Activated CD4-positive, CD25-positive, alpha-beta regulatory T cell (primary cell): ENCODE measurements at regions not wholly inside any gene's neighbourhood (a gene's known extent, or its start where the extent isn't known, plus 50 kb on each side); places are given as distances from the start of the nearest gene placed in this dataset.
"Not testable (repeated sequence)": the region's sequence is repeated elsewhere in the genome, so short reads cannot be mapped to it uniquely, and the experiment has no call there.

Source experiments
- DNase-seq, 4 experiments: peaks; one replicate each; lab custom pipeline; 2025; lab: John Stamatoyannopoulos, UW

GRCh38 chr18:28771849-28772248 is 594.9 kb upstream of the CDH2 start:
- DNase-seq = no peak

DNA sequence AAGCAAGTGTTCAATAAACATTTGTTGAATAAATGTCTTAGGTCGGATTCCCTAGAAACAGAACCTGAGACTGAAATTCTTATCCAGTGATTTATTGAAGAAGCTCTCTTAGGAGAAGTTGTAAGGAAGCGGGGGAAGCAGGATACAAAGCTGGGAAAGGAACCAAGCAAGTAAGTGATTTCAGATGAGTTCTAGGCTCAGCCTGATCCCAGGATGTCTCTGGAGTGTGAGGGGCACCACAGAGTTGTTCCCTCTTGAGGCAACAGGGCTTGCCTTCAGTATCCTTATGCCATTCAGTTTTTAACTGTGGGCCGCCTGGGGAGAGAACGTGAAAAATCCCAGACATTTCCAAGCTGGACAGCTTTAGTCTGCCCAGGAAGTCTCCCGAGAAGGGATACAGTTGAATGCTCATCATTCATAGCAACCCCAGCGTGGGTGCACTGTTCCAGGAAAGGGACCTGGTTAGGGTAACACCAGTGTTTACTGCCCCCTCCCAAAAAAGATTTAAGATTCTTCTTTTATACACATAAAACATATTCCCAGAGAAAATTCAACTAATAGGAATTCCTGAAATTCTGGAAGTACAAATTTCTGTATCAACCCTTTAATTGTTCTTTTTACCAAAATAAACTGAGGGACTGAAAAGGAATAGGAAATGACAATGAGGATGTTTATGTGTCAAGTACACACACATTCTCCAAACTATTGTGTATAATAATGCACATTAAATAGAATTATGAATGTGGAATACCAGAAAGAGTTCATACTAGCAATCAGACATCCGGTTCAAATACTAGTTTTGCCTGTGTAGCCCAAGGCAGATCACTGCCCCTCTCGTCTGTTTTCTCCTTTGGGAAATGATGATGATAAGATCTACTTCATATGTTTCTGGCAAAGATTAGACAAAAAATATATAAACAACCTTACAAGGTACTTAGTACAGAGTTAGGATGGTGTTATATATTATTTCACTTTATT is 592.1 kb upstream of the CDH2 start:
- DNase-seq = no peak

- DNase-seq = no peak
Observed at GRCh38 chr18:28767727-28768211, 590.8 kb upstream of the CDH2 start.

GRCh38 chr18:28767201-28767600 is 590.3 kb upstream of the CDH2 start:
- no peak for DNase-seq

DNA sequence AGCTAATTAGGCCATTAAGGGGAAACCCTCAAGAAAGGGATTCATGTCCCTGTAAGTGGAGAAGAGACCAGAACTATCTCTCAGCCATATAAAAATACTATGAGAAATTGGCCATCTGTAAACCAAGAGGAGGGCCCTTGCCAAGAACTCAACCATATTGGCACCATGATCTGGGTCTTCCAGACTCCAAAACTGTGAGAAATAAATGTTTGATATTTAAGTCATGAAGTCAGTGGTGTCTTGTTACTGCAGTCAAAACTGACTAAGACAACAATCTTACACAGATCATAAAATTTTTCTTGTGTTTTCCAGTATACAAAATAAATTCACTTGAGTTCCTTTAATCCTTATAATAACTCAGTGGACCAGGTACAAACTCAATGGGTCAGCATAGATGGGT is 589.8 kb upstream of the CDH2 start:
- no peak for DNase-seq

DNA sequence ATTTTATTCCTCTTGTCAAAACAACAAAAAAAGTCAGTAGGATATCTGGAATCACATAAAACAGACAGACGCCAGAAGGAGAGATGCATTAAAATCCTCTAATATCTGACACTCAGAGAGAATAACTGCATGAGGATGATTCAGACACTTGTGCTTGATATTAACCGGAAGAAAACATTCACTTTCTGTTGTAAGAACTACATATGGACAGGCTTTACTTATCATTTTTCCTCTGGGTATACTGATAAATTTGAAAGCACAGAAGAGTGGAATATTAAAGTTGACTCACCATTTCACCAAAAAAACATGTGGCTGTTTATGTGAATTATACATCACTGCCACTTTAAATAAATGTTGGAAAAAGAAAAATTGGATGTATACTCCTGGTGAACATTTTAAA is 589.1 kb upstream of the CDH2 start:
- no peak for DNase-seq

- no peak for DNase-seq
Observed at GRCh38 chr18:28760299-28760698, 583.4 kb upstream of the CDH2 start.

DNA sequence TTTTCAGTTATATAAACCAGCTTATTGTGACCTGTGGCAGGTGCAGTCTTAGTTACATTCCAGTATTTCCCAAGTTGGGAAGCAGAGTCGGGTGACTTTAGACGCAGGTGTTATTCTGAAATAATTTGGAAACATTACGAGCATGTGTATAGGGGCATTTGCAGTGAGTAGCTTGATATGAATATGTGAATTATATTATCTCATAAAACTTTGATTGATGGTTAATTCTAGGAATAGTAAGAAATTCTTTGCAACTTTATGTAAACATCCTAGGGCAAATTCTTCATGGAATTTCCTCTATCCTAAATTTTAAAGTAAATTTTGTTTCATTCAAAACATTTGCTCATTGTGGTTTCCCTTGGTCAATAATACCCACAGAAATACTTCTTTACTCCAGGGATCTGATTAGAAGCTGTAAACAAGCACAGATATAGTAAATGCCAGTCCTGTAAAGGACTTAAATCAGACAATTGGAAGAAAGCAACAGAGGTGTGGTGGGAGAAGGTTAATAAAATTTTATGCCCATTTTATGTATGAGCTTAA is 580.6 kb upstream of the CDH2 start:
- DNase-seq = no peak

DNA sequence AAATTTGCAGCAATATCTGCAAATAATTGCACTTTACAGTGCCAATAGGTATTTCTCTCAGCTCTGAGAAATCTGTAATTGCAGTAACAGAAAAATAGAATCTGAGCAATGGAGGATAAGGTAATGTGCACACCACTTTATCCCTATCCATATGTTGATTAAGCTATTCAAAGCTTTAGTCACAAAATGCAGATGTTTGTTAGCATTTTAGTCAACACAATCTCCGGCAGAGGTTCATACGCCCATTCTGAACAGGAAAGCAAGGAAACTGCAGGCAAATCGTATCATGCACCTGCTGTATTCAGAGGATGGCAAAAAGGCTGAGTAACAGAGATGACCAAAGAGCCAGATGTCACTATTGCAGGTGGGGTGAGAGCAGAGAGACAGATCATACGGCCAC is 566.2 kb upstream of the CDH2 start:
- no peak for DNase-seq

- DNase-seq = no peak
Observed at GRCh38 chr18:28740575-28740974, 563.6 kb upstream of the CDH2 start.

- no peak for DNase-seq
Observed at GRCh38 chr18:28736951-28737350, 560.0 kb upstream of the CDH2 start.

DNA sequence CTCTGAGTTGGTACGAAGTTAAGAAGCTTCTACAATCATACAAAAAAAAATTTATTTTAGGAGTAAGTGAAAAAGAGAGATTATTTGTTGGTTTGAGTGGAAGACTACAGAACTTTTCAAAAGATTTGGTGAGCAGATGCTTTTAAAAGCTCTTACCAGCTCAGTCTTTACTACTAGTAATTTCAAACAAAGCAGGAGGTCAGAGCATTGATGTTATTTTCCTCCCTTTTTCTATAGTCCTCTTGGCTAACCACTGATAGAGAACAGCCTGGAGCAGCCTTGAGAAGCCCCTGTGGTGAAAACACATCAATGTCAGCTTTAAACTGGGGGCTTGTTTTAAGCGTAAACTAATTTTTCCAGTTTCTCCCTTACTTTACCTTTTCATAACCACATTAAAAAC is 559.3 kb upstream of the CDH2 start:
- no peak for DNase-seq

GRCh38 chr18:28735731-28736130 is 558.8 kb upstream of the CDH2 start:
- no peak for DNase-seq

GRCh38 chr18:28729321-28729720 is 552.4 kb upstream of the CDH2 start:
- no peak for DNase-seq

DNA sequence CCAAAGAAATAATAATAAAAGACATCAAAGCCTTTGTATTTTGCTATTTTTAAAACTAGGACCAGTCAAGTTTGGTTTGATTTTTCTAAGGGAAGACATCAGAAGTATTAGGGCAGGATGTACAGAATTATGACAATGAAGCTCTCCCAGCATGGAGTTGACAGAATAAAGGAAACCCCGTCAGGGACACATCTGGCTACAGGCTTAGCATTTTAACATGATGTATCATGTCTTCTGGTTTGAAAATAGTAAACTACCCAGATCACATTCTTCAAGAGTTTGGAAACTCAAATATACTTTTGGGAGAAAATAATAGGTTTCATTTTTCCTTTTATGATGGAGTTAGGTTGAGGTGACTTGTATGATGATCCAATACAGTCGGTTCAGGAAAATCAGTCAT is 552.0 kb upstream of the CDH2 start:
- DNase-seq = no peak

DNA sequence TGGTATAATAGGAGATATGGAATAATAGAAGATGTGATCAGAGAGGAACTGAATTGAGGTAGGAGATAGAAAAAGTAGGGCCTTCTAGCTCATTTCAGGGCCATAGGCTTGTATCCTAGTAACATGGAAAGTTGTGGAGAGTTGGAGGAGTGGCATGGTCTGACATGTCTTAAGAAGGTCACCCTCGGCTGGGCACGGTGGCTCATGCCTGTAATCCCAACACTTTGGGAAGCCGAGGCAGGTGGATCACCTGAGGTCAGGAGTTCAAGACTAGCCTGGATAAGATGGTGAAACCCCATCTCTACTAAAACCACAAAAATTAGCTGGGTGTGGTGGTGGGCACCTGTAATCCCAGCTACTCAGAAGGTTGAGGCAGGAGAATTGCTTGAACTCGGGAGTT is 550.3 kb upstream of the CDH2 start:
- DNase-seq = not testable (repeated sequence)

- DNase-seq = no peak
Observed at GRCh38 chr18:28725876-28726275, 548.9 kb upstream of the CDH2 start.

- no peak for DNase-seq
Observed at GRCh38 chr18:28723506-28723905, 546.6 kb upstream of the CDH2 start.

DNA sequence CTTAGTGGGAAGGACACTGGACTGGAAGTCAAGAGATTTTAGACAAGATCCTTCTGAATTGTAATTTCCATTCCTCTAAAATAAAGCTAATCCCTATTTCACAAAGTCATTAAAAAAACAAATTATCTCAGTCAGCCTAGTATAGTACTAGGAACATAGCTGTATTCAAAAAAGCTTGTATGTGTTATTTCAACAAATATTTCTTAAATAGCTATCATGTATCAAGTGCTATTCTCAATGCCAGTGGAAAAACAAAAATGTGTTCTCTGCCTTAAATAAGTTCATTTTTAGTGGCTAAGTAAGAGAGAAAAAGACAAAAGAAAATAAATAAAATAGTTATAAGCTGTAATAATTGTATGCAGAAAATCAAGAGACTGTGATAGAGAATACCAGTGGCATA is 541.8 kb upstream of the CDH2 start:
- DNase-seq = no peak

DNA sequence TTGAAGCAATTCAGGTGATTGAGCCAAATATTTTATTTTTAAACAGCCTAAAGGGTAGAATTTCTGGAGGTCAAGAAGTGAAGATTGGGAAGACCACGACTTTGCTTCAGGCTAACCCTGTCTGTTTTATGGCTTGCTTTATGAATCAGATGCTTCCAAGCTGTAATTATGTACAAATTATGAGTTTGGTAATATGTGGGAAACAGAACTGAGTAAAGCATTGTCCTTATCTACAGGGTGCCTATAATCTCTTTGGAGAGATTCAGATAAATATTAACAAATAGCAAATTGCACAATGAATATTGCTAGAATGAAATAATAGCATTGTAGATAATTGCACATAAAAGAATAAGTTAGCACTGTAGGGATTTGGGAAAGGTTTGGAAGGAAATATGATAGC is 539.4 kb upstream of the CDH2 start:
- no peak for DNase-seq

DNA sequence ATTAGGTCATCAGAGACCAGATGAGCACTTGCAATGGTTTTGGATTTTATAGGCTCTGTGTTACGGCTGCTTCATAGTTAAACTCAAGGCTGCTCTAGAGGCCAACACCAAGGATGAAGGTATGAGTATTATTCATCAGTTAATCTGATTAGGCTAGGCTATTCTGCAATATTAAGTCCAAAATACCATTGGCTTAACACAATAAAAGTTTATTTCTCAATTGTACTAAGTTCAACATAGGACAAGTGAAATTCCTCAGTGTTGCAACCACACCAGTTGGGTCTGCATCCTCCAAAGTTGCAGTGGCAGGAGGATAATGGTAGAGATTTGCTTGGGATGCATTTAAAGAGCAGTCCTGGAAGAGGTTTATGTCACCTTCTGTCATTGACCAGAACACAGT is 538.3 kb upstream of the CDH2 start:
- DNase-seq = no peak

GRCh38 chr18:28714498-28714897 is 537.6 kb upstream of the CDH2 start:
- no peak for DNase-seq

- no peak for DNase-seq
Observed at GRCh38 chr18:28712796-28713425, 536.0 kb upstream of the CDH2 start.
